Fibroblast of gingiva (primary cell): ENCODE measurements at regions not wholly inside any gene's neighbourhood (a gene's known extent, or its start where the extent isn't known, plus 50 kb on each side); places are given as distances from the start of the nearest gene placed in this dataset.

ENCODE experiments used
- DNase-seq: peaks from one replicate; pipeline ENCODE4 v3.0.0-alpha.2; 2011; ENCODE audit warnings: low read depth

DNA sequence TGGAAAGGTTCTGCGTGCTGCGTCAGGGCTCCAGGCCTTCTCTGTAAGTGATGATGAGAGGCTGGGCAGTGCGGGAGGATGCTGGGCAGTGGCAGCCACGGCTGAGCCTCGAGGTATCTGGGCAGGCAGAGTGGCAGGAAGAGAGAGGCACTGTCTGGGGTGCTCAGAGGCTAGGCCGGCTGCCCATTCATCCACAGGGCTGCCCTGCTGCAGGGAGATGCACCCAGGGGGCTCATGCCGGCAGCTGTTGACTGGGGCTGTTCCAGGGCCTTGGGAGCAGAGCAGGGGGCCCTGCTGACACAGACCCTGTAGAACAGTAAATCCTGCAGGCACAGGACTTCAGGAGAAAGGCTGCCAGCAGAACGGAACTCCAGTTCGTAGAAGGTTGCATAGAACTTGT lies 88.8 kb downstream of the BOD1 start:
- DNase-seq = no peak

GRCh38 chr5:173524136-173524535 lies 92.3 kb downstream of the BOD1 start:
- no peak for DNase-seq

DNA sequence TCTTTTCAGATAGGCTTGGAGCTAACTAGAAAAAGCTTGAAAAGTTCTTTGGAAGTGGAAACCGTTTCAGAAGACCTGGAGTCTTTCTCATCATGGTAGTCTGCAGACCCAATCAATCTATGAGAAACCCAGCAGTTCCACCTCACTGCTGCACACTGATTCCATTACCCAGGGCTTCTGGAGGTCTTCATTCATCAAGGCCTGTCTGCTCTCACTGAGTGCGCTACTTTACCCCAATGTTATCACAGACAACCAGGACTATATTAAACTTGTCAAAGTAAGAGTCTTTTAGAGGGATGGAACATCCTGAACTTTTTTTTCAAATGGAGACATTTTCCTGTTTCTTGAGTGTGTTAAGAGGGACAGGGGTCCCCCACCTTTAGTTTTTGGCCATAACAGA lies 93.1 kb downstream of the BOD1 start:
- no peak for DNase-seq

GRCh38 chr5:173522518-173522917 lies 93.9 kb downstream of the BOD1 start:
- no peak for DNase-seq

- no peak for DNase-seq
Measured at GRCh38 chr5:173518856-173519255, 97.6 kb downstream of the BOD1 start.

GRCh38 chr5:173517648-173518047 lies 98.8 kb downstream of the BOD1 start:
- no peak for DNase-seq

DNA sequence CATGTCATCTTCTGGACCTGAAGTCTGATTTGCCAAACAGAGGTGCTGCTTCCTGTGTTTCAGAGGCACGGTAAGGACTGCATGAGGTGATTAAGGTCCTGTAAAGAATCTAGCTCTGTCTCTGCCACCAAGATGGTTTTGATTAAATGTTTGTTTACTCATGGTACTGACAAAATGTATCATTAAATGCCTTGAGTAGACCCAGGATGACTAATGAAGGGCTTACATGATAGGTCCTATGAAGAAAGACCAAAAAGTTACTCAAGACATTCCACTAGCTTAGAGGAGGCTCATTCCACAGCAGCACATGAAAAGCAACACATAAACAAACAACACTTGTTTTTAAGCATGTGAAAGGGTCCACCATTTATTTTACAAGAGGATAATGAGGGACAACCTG lies 100.9 kb downstream of the BOD1 start:
- DNase-seq = peak; percentile 99

DNA sequence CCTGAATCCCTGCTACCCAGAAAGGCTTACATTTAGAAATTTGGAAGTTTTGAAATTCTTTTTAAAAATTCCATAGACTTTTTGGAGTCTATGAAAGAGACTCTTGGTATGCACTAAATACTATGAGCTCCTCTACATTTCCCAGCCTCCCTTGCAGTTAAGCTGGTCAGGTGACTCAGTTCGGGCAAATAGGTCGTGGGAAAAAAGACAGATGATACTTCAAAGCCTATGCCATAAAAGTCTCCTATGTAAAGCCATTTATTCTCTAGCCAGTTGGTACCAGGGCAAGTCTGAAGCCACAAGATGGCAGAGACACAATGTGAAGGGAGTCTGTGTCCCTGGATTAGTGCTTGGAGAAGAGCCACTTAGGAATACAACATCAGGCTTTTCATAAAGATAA lies 101.8 kb downstream of the BOD1 start:
- no peak for DNase-seq

DNA sequence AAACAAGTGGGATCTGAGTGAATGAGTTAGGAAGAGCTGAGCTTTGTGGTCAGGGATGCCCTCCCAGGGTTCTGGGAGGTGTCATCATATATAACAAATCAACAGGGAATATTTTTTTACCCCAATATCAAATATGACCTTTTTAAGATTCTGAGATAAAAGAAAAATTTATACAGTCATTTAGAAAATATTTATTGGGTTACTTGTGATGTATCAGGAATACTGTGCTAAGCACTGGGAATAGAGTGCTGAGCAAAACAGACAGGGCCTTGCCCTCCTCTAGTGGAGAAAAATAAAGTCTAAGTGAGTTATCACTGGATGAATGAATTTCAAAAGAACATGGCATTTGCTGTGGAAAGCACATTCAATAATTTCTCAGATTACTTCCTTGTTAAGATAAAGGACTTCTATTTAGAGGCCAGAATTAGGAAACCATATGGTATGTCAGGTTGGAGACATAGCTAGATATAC lies 102.9 kb downstream of the BOD1 start:
- DNase-seq = peak; percentile 59

GRCh38 chr5:173512637-173513435 lies 103.6 kb downstream of the BOD1 start:
- no peak for DNase-seq

DNA sequence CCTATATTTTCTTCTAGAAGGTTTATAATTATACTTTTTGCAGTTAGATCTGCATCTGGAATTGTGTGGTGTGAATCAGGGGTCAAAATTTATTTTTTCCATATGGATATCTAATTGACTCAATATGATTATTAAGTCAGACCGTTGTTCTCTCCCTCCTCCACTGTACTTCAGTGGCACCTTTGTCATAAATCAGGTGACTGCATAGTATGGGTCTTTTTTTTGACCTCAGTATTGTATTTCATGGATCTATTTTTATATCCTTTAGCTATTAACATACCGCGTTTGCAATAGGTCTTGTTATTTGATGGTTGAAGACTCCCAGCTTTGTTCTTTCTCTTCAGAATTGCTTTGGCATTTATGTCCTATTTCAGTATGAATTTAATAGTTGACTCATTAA lies 107.4 kb downstream of the BOD1 start:
- DNase-seq = no peak

- no peak for DNase-seq
Measured at GRCh38 chr5:173507171-173507570, 109.3 kb downstream of the BOD1 start.

DNA sequence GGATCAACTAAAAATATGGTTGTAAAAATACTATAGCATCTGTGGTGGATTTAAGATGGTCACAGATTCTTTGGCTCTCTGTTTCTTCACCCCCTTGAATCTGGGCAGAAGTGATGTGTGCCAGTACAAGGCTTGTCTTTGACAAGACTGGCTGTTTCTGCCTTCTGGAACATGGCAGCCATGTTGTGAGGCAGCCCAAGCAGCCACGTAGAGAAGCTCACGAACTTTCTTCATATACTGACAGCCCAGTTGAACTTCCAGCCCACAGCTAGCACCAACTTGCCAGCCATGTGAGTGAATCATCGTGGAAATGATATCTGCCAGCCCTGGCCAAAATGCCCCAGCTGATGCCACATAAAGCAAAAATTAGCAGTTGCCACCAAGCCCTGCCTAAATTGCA lies 110.8 kb downstream of the BOD1 start:
- no peak for DNase-seq

DNA sequence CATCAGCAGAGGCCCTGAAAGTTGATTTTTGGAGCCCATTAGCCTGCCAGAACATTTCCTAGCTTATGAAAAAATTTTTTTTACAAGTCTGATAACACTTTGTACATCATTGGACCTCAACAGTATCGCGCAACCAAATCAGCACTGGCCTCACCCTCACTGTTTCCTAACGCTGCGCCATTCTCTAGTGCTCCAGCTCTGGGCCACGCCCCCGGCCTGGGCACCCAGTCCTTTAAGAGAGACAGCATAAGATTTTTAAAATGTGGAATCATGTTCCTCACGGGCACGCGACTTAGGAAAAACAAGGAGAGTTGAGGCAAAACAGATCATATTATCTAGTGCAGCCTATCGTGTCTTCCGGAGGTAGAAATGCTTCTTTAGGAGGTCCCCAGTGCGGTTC lies 114.5 kb downstream of the BOD1 start:
- no peak for DNase-seq

GRCh38 chr5:173501271-173501670 lies 115.2 kb downstream of the BOD1 start:
- DNase-seq = peak; percentile 21

- no peak for DNase-seq
Measured at GRCh38 chr5:173500213-173500560, 116.3 kb downstream of the BOD1 start.

DNA sequence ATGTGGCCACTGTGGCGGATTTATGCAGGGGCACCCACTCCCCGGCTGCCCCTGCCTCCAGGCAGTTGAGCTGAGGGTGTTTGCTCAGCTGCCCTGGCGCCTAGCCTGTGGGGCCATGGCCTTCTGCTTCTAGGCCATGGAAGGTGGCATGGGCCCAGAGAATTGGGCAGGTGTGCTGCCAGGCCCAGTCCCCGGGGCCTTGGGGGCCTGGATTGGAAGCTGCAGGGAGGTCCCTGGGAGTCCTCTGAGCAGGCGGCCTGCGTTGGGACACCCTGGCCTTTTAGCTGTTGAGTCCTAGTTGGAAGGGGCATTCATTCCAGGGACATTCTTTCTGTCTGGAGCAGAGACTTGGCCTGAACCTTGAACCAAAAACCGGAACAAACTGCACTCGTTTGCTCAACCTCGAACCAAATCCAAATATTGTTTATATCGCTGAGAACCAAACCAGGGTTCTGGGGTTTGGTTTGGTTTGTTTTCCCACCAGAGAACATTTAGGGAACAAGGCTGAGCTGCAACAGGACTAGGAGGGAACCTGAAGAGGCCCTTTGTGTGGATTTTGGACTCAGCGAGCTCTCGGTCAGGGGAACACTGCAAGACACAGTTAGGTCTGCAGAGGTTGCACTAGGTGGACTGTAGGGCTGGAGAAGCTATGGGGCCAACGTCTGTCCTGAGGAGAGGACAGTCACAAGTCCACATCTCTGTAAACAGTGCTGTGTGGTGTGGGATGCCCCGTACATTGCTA lies 116.8 kb downstream of the BOD1 start:
- DNase-seq = no peak

DNA sequence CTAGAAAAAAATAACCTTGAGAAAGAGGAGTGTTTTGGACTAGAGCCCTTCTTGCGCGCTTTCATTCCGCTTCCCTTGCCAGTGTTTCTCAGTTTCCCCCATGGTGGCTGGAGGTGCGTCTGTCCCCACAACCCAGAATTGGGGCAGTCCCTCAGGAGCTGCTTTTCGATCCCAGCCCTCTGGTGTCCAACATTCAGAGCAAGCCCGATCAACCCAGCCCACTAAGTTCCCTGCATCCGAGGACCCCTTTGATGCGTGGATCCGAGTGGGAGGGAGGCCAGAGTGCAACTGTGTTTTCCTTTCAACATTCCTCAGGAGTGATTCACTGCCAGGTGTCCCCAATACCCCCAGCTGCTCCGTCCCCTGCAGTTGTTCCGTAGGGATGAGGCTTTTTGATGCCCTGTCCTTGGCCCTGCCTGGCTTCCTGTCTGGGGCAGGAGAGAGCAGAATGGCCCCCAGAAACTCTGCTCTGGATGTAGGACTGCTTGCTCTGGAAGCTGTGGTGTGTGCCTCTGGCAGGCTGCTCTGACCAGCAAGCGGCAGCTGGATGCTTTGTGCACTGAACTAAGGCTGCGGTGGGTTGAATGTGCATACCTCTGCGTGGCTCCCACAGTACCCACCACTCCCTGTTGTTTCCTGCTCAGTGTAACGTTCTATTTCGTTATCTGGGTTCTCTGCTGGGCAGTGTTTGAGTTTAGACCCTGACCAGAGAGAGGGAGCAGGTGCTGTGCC lies 117.5 kb downstream of the BOD1 start:
- DNase-seq = no peak

- peak; percentile 85 for DNase-seq
Measured at GRCh38 chr5:173498286-173498685, 118.2 kb downstream of the BOD1 start.

- no peak for DNase-seq
Measured at GRCh38 chr5:173497685-173498084, 118.8 kb downstream of the BOD1 start.

DNA sequence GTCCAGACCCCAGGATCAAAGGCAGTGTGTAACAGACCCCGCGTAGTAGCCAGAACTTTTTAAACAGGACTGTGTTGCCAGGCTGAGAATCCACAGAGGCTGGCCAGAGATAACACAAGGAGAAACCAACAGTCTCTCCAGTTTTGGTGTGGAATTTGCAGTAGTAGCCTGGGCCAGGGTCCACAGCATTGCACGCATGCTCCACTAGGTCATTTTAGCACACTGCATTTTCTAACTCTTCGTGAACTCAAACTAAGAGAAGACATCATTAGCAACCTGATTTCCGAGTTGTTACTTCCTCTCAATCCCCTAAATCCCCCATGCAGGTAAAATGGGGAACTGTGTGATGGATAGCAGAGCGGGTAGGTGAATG lies 119.6 kb downstream of the BOD1 start:
- no peak for DNase-seq

DNA sequence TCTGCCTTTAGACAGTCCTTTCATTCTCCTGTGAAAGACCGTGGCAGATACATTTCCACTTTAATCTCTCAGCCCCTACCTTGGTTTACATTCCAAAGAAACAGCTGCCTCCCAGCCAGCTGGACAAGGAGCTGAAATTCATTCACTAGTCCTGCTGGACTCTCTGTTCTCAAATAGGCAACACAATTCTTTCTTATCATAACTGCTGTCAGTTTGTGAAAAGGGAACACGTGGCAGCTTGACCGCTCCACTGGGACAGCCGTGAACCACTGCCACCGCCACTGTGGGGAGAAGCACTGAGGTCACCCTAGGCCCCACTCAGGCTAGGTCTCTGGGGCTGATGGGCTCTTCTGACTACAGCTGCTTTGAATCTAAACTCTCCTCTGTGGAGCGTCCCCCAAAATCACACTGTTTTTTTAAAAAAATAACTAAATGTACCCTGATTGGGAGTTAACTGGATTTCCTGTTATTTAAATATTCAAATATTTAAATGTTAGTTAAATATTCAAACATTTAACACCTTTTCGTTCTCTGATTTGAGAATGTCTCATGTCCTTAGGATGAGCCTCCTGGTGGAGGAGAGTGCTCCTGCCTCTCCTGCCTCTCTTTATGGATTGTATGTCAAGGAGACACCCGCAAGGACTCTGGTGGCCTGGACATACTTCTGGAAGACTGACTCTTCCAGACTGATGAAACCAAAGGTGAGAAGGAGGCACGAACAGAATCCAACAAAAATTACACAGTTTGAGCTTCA lies 120.1 kb downstream of the BOD1 start:
- no peak for DNase-seq
